ENCODE measurements at regions not wholly inside any gene's neighbourhood (a gene's known extent, or its start where the extent isn't known, plus 50 kb on each side); places are given as distances from the start of the nearest gene placed in this dataset.

DNA sequence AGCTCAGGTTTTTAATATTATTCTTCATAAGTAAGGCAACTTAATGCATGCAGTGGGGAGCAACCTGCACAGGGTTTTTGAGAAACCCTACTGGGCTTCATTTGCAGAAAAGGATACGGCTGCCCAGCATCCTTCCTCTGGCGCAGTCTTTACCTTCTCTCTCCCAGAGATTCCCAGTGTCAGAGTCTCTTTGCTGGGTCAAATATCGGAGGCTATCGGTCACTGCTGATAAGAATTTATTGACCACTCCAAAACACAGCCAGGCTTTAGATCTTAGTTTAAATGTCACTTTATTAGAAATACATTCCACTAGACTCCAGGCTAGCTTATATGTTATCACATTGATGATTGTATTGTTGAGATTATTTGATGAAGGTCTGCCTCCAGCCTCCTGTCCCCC lies 147.2 kb upstream of the CPSF6 start:
- Histone ChIP-seq H3K27ac (ENCODE audit: low read depth in 1 of 2, low read length in 1 of 2) (no peak overlapping the region), H3K36me3 (ENCODE audit: control insufficient read depth in 4 of 4, insufficient read depth in 4 of 4, low read length in 4 of 4) (no peaks in the 10 kb centered on the region), H3K9me3 (ENCODE audit: control insufficient read depth in 4 of 4, insufficient read depth in 3 of 4, low read length in 3 of 4) (no peaks in the 10 kb centered on the region), H3K4me3 (no peak overlapping the region), H3K27me3 (ENCODE audit: control insufficient read depth in 3 of 3, insufficient read depth in 3 of 3, low read length in 2 of 3) (no peaks in the 10 kb centered on the region), H3K9ac (ENCODE audit: insufficient read depth in 1 of 2, low read length in 2 of 2) (no peak overlapping the region), H3K4me1 (ENCODE audit: control insufficient read depth in 5 of 5, insufficient read depth in 5 of 5, low read length in 5 of 5) (no peaks in the 10 kb centered on the region)
- ATAC-seq (ENCODE audit: insufficient read depth, low FRiP score): no peak
- WGBS, 2 donors: 93 to 97% methylated on average over 4 of the region's 4 CpGs
- no peak for DNase-seq
- TF ChIP-seq, protein P1, sequence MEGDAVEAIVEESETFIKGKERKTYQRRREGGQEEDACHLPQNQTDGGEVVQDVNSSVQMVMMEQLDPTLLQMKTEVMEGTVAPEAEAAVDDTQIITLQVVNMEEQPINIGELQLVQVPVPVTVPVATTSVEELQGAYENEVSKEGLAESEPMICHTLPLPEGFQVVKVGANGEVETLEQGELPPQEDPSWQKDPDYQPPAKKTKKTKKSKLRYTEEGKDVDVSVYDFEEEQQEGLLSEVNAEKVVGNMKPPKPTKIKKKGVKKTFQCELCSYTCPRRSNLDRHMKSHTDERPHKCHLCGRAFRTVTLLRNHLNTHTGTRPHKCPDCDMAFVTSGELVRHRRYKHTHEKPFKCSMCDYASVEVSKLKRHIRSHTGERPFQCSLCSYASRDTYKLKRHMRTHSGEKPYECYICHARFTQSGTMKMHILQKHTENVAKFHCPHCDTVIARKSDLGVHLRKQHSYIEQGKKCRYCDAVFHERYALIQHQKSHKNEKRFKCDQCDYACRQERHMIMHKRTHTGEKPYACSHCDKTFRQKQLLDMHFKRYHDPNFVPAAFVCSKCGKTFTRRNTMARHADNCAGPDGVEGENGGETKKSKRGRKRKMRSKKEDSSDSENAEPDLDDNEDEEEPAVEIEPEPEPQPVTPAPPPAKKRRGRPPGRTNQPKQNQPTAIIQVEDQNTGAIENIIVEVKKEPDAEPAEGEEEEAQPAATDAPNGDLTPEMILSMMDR (IDR thresholded peaks at IDR 0.05; ENCODE audit: control extremely low read depth, extremely low read depth): no peak

DNA sequence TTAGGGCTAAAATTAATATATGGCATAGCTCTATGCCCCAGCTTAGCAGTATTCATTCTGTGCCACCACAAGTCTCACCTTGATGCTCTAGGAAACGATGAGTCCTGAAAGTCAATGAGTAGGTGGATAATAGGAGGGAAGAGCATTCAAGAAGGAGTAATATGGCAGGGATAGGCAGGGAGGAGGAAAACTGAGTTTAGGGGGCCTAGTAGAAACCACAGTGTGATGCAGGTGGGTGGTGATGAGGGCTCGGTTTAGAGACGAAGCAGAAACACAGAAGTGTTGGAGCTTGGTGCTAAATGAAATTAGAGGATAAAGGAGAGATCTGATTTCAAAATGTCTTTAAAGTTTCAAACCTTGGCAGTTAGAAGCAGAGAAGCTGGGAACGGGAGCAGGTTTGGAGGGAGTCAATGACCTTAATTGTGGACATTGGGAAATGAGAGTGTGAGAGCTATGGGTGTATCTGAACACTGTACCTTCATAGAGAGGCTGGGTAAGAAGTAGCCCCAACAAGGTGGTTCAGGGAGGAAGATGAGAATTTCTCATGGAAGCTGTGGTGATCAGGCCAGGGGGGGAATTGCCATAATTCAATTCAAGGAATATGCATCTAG lies 144.7 kb upstream of the CPSF6 start:
- Histone ChIP-seq H3K4me3 (no peak overlapping the region), H3K27me3 (ENCODE audit: control insufficient read depth in 3 of 3, insufficient read depth in 3 of 3, low read length in 2 of 3) (no peaks in the 10 kb centered on the region), H3K27ac (ENCODE audit: low read depth in 1 of 2, low read length in 1 of 2) (no peak overlapping the region), H3K9ac (ENCODE audit: insufficient read depth in 1 of 2, low read length in 2 of 2) (no peak overlapping the region), H3K4me1 (ENCODE audit: control insufficient read depth in 5 of 5, insufficient read depth in 5 of 5, low read length in 5 of 5) (no peaks in the 10 kb centered on the region), H3K36me3 (ENCODE audit: control insufficient read depth in 4 of 4, insufficient read depth in 4 of 4, low read length in 4 of 4) (no peaks in the 10 kb centered on the region), H3K9me3 (ENCODE audit: control insufficient read depth in 4 of 4, insufficient read depth in 3 of 4, low read length in 3 of 4) (no peaks in the 10 kb centered on the region)
- TF ChIP-seq, protein P1 (IDR thresholded peaks at IDR 0.05; ENCODE audit: control extremely low read depth, extremely low read depth): no peak
- ATAC-seq (ENCODE audit: insufficient read depth, low FRiP score) (no peak), DNase-seq (no peak)
- WGBS, 2 donors: 71% methylated on average over 4 of the region's 4 CpGs

DNA sequence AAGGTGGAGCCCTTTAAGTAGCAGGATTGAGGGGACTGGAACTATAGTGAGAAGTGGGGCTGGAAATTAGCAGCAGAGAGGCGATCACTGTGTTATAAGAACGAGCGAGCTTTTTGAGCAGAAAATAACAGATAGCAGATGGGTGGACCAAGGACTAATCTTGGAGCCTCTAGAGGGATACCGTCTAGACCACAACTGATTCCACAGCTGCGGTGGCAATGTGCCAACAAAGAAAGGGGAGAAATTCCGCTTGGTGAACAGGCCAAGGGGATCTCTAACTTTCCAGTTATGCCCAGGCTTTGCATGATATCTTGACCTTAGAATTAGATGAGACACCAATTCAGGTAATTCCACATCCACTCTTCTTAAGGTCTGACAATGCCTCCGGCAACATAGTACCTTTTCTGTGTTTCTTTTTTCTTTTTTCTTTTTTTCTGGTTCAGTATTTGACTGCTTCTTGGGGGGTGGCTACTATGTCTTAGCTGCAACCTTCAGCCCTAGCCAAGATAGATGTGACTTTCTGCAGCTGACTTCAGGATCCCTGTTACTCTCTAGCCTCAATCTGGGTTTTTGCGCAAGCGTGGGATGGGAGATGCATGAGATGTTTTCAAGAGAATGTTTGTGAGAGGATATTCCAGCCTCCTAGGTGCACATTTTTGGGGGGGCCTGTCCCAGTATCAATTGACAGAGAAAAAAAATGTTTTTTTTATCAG lies 143.4 kb upstream of the CPSF6 start:
- H3K9me3 ChIP-seq (ENCODE audit: control insufficient read depth in 4 of 4, insufficient read depth in 3 of 4, low read length in 3 of 4): no peaks in the 10 kb centered on the region
- DNase-seq (no peak), ATAC-seq (ENCODE audit: insufficient read depth, low FRiP score) (no peak)
- H3K4me3 ChIP-seq: no peak overlapping the region
- H3K9ac ChIP-seq (ENCODE audit: insufficient read depth in 1 of 2, low read length in 2 of 2): no peak overlapping the region
- no peaks in the 10 kb centered on the region for H3K36me3 ChIP-seq (ENCODE audit: control insufficient read depth in 4 of 4, insufficient read depth in 4 of 4, low read length in 4 of 4)
- no peak overlapping the region for H3K27ac ChIP-seq (ENCODE audit: low read depth in 1 of 2, low read length in 1 of 2)
- no peaks in the 10 kb centered on the region for H3K27me3 ChIP-seq (ENCODE audit: control insufficient read depth in 3 of 3, insufficient read depth in 3 of 3, low read length in 2 of 3)
- 82 to 83% methylated on average over 9 of the region's 9 CpGs for WGBS, 2 donors
- no peaks in the 10 kb centered on the region for H3K4me1 ChIP-seq (ENCODE audit: control insufficient read depth in 5 of 5, insufficient read depth in 5 of 5, low read length in 5 of 5)
- TF ChIP-seq, protein P1 (IDR thresholded peaks at IDR 0.05; ENCODE audit: control extremely low read depth, extremely low read depth): no peak
